WTC11 (cell line): ENCODE measurements at regions not wholly inside any gene's neighbourhood (a gene's known extent, or its start where the extent isn't known, plus 50 kb on each side); places are given as distances from the start of the nearest gene placed in this dataset.

Source experiments
- ATAC-seq: fragments of 200-7000 bp; cut with Tn5 transposase; 2 replicates; pipeline ENCODE4 v1.10.0; 2021; ENCODE audit warnings: mild to moderate bottlenecking, moderate library complexity
- CTCF ChIA-PET: fragments of 300-600 bp; sonication (Branson Sonifier 250); formaldehyde crosslinking; loops from one replicate; lab custom pipeline; 2021; ENCODE audit warnings: antibody characterized with exemption; lab: Charles Lee
- POLR2A ChIA-PET: fragments of 350-600 bp; sonication (Branson Sonifier 250); formaldehyde crosslinking; loops from one replicate; lab custom pipeline; 2021; ENCODE audit warnings: antibody characterized with exemption; lab: Charles Lee
- DNase-seq: peaks from one replicate; pipeline ENCODE4 v3.0.0; 2021; ENCODE audit warnings: low spot score
- H3K27ac Mint-ChIP-seq: 2 replicates; pipeline ENCODE4 v1.8.0; 2021; ENCODE audit warnings: mixed read lengths
- H3K27me3 Mint-ChIP-seq: 2 replicates; pipeline ENCODE4 v1.8.0; 2021; ENCODE audit warnings: low read depth, mild to moderate bottlenecking, moderate library complexity, mixed read lengths
- H3K36me3 Mint-ChIP-seq: 2 replicates; pipeline ENCODE4 v1.8.0; 2021; ENCODE audit warnings: mixed read lengths
- H3K4me1 Mint-ChIP-seq: 2 replicates; pipeline ENCODE4 v1.8.0; 2022; ENCODE audit warnings: mixed read lengths
- H3K4me3 Mint-ChIP-seq: 2 replicates; pipeline ENCODE4 v1.8.0; 2021; ENCODE audit warnings: mild to moderate bottlenecking, moderate library complexity, mixed read lengths
- H3K9me3 Mint-ChIP-seq: 2 replicates; pipeline ENCODE4 v1.8.0; 2021; ENCODE audit warnings: mixed read lengths
- CREB1 ChIP-seq: sonication (generic); formaldehyde crosslinking; IDR thresholded peaks from 2 replicates; pipeline ENCODE4 v1.8.0; 2023; ENCODE audit warnings: mild to moderate bottlenecking, missing genetic modification reagents
- ESRRA ChIP-seq: sonication (generic); formaldehyde crosslinking; IDR thresholded peaks from 2 replicates; pipeline ENCODE4 v1.8.1; 2022; ENCODE audit warnings: mild to moderate bottlenecking, missing genetic modification reagents, borderline replicate concordance
- GRHL2 ChIP-seq: fragments of 250-450 bp; sonication (Bioruptor Pico); IDR thresholded peaks from 2 replicates; pipeline ENCODE4 v1.8.0; 2022; ENCODE audit warnings: mild to moderate bottlenecking, moderate library complexity; ENCODE audit not compliant: insufficient replicate concordance, severe bottlenecking
- RORB ChIP-seq: fragments of 250-450 bp; sonication (Bioruptor Pico); IDR thresholded peaks from 2 replicates; pipeline ENCODE4 v1.9.0; 2021; ENCODE audit warnings: mild to moderate bottlenecking
- SMAD4 ChIP-seq: sonication (generic); formaldehyde crosslinking; IDR thresholded peaks from 2 replicates; pipeline ENCODE4 v1.8.0; 2022; ENCODE audit warnings: mild to moderate bottlenecking, missing genetic modification reagents
- SOX15 ChIP-seq: fragments of 250-450 bp; sonication (Bioruptor Pico); IDR thresholded peaks from 2 replicates; pipeline ENCODE4 v1.9.0; 2021; ENCODE audit warnings: mild to moderate bottlenecking
- TEAD4 ChIP-seq: sonication (generic); formaldehyde crosslinking; IDR thresholded peaks from 2 replicates; pipeline ENCODE4 v1.8.0; 2022; ENCODE audit warnings: mild to moderate bottlenecking, missing genetic modification reagents
- ZNF219 ChIP-seq: sonication (generic); formaldehyde crosslinking; IDR thresholded peaks from 2 replicates; pipeline ENCODE4 v1.8.0; 2023; ENCODE audit warnings: missing genetic modification reagents, mild to moderate bottlenecking, borderline replicate concordance
- ZNF317 ChIP-seq: sonication (generic); formaldehyde crosslinking; IDR thresholded peaks from 2 replicates; pipeline ENCODE4 v1.8.1; 2023; ENCODE audit warnings: low read depth, mild to moderate bottlenecking, moderate library complexity, missing genetic modification reagents, borderline replicate concordance
- ZNF396 ChIP-seq: fragments of 250-450 bp; sonication (Bioruptor Pico); IDR thresholded peaks from 2 replicates; pipeline ENCODE4 v1.8.0; 2021; ENCODE audit warnings: mild to moderate bottlenecking, moderate library complexity, borderline replicate concordance
- TF ChIP-seq, protein P1 (sequence below): sonication (generic); formaldehyde crosslinking; IDR thresholded peaks from 2 replicates; pipeline ENCODE4 v1.8.1; 2022; ENCODE audit warnings: low read depth, missing genetic modification reagents, borderline replicate concordance
- TF ChIP-seq, protein P2 (sequence below): fragments of 250-450 bp; sonication (Bioruptor Pico); IDR thresholded peaks from 2 replicates; pipeline ENCODE4 v1.9.0; 2021; ENCODE audit warnings: mild to moderate bottlenecking
- TF ChIP-seq, protein P3 (sequence below): fragments of 250-450 bp; sonication (Bioruptor Pico); conservative IDR thresholded peaks from 2 replicates; pipeline ENCODE4 v1.9.0; 2021; ENCODE audit warnings: mild to moderate bottlenecking
- TF ChIP-seq, protein P4 (sequence below): sonication (generic); formaldehyde crosslinking; IDR thresholded peaks from 2 replicates; pipeline ENCODE4 v1.8.1; 2023; ENCODE audit warnings: mild to moderate bottlenecking, missing genetic modification reagents, moderate library complexity
- TF ChIP-seq, protein P5 (sequence below): fragments of 250-450 bp; sonication (Bioruptor Pico); IDR thresholded peaks from 2 replicates; pipeline ENCODE4 v1.8.0; 2021; ENCODE audit warnings: mild to moderate bottlenecking

DNA sequence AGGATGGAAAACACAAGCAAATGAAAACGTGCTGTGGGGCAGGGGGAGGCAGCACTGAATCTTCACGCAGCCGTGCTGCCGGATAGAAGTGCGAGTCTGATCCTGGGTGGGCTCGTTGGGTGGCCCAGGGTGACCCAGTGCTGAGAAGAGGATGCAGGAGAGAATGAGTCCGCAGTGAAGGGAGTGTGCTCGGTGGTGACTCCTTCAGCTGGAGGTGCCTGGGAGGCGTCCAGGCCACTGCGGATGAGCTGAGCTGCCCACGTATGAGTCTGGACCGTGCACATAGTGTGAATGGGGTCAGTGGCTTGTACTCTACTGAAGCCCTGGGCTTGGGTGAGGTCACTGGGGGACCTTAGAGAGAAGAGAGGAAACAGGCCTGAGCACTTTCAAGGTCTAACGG lies 190.0 kb upstream of the MGMT start:
- CTCF ChIA-PET = interaction anchor here (1.2 kb wide), 1 partner anchor 142 kb away, joined by 3 read pairs; no protein-coding TSS in a partner anchor

DNA sequence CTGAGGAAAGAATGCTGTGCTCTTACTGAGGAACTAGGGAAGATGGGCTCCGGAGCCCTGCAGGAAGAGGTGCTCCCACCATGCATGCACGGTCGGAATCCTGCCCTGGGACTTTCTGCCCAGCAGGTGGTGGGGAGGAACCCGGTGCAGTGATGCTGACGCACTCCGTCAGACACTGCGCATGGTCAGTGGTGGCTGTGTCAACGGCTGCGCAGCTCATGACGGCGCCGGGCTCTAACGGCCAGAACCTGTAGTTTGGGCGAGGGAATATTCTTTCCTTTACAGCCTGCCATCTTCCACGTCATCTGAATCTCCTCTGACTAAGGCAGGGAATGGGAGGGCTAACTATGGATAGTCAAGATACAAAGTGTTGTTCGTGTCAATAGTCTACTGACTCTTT lies 189.2 kb upstream of the MGMT start:
- no peak for ATAC-seq
- Mint-ChIP-seq H3K27ac (no peak overlapping the region), H3K9me3 (peaks cover 16% of the 10 kb centered on the region), H3K4me3 (no peak overlapping the region), H3K4me1 (peaks cover 7% of the 10 kb centered on the region), H3K36me3 (peaks cover 3% of the 10 kb centered on the region), H3K27me3 (no peaks in the 10 kb centered on the region)
- ChIA-PET CTCF (no interaction called here), POLR2A (no interaction called here)
- no peak for TF ChIP-seq RORB
- no peak for TF ChIP-seq SOX15 (CRISPR knock-in tag)
- TF ChIP-seq, protein P1, sequence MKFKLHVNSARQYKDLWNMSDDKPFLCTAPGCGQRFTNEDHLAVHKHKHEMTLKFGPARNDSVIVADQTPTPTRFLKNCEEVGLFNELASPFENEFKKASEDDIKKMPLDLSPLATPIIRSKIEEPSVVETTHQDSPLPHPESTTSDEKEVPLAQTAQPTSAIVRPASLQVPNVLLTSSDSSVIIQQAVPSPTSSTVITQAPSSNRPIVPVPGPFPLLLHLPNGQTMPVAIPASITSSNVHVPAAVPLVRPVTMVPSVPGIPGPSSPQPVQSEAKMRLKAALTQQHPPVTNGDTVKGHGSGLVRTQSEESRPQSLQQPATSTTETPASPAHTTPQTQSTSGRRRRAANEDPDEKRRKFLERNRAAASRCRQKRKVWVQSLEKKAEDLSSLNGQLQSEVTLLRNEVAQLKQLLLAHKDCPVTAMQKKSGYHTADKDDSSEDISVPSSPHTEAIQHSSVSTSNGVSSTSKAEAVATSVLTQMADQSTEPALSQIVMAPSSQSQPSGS (CRISPR knock-in tag) = no peak
- DNase-seq = no peak

More for the DNA sequence above, 190.0 kb upstream of the MGMT start:
- Mint-ChIP-seq H3K4me3 (no peak overlapping the region), H3K4me1 (peaks cover 7% of the 10 kb centered on the region), H3K27ac (no peak overlapping the region), H3K27me3 (no peaks in the 10 kb centered on the region), H3K36me3 (peaks cover 3% of the 10 kb centered on the region), H3K9me3 (peaks cover 10% of the 10 kb centered on the region)
- POLR2A ChIA-PET = no interaction called here
- no peak for DNase-seq
- TF ChIP-seq ZNF219 (CRISPR knock-in tag) (no peak), CREB1 (CRISPR knock-in tag) (no peak), ESRRA (CRISPR knock-in tag) (no peak), GRHL2 (CRISPR knock-in tag) (no peak), ZNF396 (CRISPR knock-in tag) (no peak), SMAD4 (CRISPR knock-in tag) (no peak)
- ATAC-seq = no peak

DNA sequence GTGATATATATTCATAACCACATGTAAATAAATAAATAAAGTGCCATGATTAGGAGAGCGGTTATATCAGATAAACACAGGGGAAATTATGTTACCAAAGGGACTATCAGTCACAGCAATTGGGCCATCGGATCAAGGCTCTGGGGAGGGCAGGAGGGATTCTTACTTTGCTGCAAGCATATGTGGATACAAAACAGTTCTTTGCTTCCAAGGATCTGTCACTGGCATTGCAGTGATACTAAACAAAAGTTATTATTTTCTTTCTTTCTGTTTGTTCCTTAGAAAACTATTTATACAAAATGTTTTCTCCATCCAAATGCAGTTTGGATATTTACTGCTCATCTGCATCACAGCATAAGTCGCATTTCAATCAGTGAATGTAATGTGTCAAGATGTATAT lies 188.4 kb upstream of the MGMT start:
- peaks cover 3% of the 10 kb centered on the region for H3K36me3 Mint-ChIP-seq
- H3K9me3 Mint-ChIP-seq = peaks cover 19% of the 10 kb centered on the region
- POLR2A ChIA-PET = no interaction called here
- H3K27me3 Mint-ChIP-seq = no peaks in the 10 kb centered on the region
- H3K4me1 Mint-ChIP-seq = peaks cover 7% of the 10 kb centered on the region
- ATAC-seq = no peak
- TF ChIP-seq ZNF317 (CRISPR knock-in tag) = no peak
- TF ChIP-seq TEAD4 = no peak
- TF ChIP-seq, protein P2, sequence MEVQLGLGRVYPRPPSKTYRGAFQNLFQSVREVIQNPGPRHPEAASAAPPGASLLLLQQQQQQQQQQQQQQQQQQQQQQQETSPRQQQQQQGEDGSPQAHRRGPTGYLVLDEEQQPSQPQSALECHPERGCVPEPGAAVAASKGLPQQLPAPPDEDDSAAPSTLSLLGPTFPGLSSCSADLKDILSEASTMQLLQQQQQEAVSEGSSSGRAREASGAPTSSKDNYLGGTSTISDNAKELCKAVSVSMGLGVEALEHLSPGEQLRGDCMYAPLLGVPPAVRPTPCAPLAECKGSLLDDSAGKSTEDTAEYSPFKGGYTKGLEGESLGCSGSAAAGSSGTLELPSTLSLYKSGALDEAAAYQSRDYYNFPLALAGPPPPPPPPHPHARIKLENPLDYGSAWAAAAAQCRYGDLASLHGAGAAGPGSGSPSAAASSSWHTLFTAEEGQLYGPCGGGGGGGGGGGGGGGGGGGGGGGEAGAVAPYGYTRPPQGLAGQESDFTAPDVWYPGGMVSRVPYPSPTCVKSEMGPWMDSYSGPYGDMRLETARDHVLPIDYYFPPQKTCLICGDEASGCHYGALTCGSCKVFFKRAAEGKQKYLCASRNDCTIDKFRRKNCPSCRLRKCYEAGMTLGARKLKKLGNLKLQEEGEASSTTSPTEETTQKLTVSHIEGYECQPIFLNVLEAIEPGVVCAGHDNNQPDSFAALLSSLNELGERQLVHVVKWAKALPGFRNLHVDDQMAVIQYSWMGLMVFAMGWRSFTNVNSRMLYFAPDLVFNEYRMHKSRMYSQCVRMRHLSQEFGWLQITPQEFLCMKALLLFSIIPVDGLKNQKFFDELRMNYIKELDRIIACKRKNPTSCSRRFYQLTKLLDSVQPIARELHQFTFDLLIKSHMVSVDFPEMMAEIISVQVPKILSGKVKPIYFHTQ (CRISPR knock-in tag) = no peak
- TF ChIP-seq, all 79 proteins: peak for 0
- Mint-ChIP-seq H3K4me3 (no peak overlapping the region), H3K27ac (no peak overlapping the region)
- DNase-seq = no peak
- CTCF ChIA-PET = no interaction called here

DNA sequence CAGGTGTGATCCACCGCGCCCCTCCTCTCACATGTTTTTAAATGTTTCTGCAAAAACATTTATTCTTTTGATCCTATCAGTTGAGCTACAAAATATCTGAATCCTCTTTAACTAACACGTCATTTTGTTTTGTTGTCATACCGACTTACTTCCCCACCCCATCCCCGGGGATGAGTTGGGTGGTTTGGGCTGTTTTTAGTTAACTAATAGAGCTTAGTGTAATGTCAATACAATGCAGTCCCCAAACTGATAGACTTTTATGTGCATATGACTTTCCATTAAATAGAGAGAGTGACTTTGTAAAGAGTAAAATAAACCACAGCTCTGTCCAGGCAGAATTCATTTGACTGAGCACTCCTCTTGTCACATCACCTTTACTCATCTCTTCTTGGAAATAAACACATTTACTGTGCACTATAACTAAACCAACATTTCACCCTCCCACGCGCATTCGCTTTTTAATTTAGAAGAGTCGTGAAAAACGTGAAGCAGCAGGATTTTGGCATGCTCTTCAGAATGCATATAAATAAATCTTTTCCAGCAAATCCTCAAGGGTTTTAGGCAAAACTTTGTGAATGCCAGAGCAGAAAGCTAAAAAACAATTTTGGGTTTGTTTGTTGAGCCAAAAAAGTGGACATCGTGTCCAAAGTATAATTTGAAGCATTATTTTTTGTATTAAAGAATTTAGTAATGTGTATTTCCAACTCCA lies 187.4 kb upstream of the MGMT start:
- ChIA-PET POLR2A (no interaction called here), CTCF (no interaction called here)
- Mint-ChIP-seq H3K36me3 (peaks cover 3% of the 10 kb centered on the region), H3K27ac (no peak overlapping the region), H3K4me3 (no peak overlapping the region), H3K27me3 (no peaks in the 10 kb centered on the region), H3K4me1 (peaks cover 7% of the 10 kb centered on the region), H3K9me3 (peaks cover 22% of the 10 kb centered on the region)
- no peak for DNase-seq
- ATAC-seq = no peak
- TF ChIP-seq, protein P3, sequence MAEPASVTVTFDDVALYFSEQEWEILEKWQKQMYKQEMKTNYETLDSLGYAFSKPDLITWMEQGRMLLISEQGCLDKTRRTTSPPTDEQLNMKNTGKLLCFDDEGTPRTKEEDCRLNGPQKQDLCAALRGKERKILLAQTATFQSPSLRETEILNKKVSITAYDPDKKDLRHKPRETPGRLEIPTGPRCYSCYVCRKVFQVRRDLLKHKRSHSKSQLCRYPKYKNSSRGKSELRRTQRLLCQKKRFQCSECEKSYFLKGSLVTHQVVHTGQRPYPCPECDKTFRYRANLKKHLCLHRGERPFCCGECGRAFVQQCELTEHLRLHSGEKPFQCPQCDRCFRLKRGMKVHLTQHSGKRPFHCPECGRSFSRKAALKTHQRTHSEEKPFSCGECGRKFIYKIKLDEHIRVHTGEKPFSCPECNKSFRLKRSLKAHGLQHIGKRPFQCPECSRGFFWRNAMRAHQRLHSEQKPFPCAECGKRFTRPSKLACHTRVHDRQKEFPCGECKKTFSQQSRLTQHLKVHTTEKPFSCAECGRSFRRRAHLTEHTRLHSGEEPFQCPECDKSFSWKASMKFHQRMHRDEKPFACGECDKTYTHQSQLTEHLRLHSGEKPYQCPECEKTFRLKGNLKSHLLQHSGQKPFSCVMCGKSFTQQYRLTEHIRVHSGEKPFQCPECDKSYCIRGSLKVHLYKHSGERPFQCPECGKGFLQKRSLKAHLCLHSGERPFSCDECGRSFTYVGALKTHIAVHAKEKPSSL (CRISPR knock-in tag) = no peak
- no peak for TF ChIP-seq ESRRA (CRISPR knock-in tag)
- TF ChIP-seq, protein P4, sequence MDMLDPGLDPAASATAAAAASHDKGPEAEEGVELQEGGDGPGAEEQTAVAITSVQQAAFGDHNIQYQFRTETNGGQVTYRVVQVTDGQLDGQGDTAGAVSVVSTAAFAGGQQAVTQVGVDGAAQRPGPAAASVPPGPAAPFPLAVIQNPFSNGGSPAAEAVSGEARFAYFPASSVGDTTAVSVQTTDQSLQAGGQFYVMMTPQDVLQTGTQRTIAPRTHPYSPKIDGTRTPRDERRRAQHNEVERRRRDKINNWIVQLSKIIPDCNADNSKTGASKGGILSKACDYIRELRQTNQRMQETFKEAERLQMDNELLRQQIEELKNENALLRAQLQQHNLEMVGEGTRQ (CRISPR knock-in tag) = no peak
- TF ChIP-seq, protein P5, sequence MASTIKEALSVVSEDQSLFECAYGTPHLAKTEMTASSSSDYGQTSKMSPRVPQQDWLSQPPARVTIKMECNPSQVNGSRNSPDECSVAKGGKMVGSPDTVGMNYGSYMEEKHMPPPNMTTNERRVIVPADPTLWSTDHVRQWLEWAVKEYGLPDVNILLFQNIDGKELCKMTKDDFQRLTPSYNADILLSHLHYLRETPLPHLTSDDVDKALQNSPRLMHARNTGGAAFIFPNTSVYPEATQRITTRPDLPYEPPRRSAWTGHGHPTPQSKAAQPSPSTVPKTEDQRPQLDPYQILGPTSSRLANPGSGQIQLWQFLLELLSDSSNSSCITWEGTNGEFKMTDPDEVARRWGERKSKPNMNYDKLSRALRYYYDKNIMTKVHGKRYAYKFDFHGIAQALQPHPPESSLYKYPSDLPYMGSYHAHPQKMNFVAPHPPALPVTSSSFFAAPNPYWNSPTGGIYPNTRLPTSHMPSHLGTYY (CRISPR knock-in tag) = no peak
